ENCODE measurements at regions not wholly inside any gene's neighbourhood (a gene's known extent, or its start where the extent isn't known, plus 50 kb on each side); places are given as distances from the start of the nearest gene placed in this dataset.

DNA sequence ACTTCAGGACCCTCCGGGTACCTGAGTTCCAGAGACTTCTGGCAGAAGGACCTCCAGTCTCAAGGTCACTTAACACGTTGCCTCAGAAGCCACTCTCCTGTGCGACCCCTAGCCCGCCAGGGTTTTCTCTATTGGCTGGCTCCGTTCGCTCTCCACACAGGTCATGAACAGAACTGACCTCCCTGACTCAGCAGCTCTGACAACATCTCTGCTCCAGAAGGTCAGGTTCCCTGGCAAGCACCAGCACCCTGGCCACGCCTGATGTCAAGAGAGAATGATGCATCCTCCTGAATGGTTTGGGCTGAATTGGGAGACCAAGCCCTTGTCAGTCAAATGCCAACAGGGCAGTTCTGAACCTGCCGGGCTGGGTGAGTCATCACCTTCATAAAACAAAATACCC lies 84.3 kb upstream of the TMEM45B start:
- TF ChIP-seq EZH2phosphoT487 (IDR thresholded peaks at IDR 0.05; ENCODE audit: borderline replicate concordance) (no peak), CTCF (IDR thresholded peaks at IDR 0.05 in 2 of 3, conservative IDR thresholded peaks at IDR 0.05 in 1 of 3; ENCODE audit: borderline replicate concordance in 1 of 3, insufficient read depth in 1 of 3, low read depth in 2 of 3, low read length in 2 of 3) (no peak), POLR2A (IDR thresholded peaks at IDR 0.05; ENCODE audit: borderline replicate concordance, extremely low read depth, insufficient read depth, insufficient read length) (no peak), SP1 (IDR thresholded peaks at IDR 0.05; ENCODE audit: low read depth) (no peak), POLR2AphosphoS5 (IDR thresholded peaks at IDR 0.05; ENCODE audit: low read depth, low read length) (no peak), ZNF274 (IDR thresholded peaks at IDR 0.05; ENCODE audit: low read depth, low read length) (no peak), CBX3 (IDR thresholded peaks at IDR 0.05; ENCODE audit: low read depth) (no peak)
- TF ChIP-seq, protein P1, sequence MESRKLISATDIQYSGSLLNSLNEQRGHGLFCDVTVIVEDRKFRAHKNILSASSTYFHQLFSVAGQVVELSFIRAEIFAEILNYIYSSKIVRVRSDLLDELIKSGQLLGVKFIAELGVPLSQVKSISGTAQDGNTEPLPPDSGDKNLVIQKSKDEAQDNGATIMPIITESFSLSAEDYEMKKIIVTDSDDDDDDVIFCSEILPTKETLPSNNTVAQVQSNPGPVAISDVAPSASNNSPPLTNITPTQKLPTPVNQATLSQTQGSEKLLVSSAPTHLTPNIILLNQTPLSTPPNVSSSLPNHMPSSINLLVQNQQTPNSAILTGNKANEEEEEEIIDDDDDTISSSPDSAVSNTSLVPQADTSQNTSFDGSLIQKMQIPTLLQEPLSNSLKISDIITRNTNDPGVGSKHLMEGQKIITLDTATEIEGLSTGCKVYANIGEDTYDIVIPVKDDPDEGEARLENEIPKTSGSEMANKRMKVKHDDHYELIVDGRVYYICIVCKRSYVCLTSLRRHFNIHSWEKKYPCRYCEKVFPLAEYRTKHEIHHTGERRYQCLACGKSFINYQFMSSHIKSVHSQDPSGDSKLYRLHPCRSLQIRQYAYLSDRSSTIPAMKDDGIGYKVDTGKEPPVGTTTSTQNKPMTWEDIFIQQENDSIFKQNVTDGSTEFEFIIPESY (IDR thresholded peaks at IDR 0.05; ENCODE audit: extremely low read depth, insufficient replicate concordance, low read length): no peak

All from HCT116 (cell line).